ENCODE measurements at regions not wholly inside any gene's neighbourhood (a gene's known extent, or its start where the extent isn't known, plus 50 kb on each side); places are given as distances from the start of the nearest gene placed in this dataset.
"Not testable (repeated sequence)": the region's sequence is repeated elsewhere in the genome, so short reads cannot be mapped to it uniquely, and the experiment has no call there.

DNA sequence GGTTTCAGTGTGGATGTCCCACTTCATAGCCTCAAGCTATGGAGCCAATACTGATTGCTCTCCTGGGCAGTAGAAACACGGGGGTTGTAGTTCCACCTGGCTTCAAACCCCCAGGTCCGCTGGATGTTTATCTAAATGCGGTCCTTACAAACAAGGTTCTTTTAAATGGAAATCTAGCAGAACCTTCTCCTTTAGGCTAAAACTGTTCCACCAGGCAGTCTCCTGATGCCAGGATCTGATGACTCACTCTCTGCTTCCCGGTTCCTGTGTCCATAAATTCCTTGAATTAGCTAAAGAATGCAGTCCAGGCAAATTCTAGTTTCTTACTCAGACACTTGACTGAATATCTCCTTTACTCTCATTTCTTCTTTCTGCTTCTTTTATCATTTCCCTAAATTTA lies 108.4 kb upstream of the FAM3C start:
- DNase-seq (ENCODE audit: low read depth in 4 of 4, low spot score in 3 of 4), result no peak

DNA sequence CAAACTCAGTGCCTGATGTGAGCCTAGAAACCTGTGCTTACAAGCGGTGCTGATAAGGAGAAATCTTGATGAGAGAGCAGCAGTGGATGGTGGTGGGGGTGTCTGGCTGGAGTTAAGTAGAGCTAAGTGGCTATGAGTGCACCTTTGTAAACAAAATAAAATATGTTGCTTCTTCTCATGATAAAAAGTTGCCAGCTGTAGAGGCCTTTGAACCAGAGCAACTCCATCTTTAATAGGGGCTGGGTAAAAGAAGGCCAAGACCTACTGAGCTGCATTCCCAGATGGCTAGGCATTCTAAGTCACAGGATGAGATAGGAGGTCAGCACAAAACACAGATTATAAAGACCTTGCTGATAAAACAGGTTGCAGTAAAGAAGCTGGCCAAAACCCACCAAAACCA lies 107.6 kb upstream of the FAM3C start:
- DNase-seq (ENCODE audit: low read depth in 4 of 4, low spot score in 3 of 4), result no peak

DNA sequence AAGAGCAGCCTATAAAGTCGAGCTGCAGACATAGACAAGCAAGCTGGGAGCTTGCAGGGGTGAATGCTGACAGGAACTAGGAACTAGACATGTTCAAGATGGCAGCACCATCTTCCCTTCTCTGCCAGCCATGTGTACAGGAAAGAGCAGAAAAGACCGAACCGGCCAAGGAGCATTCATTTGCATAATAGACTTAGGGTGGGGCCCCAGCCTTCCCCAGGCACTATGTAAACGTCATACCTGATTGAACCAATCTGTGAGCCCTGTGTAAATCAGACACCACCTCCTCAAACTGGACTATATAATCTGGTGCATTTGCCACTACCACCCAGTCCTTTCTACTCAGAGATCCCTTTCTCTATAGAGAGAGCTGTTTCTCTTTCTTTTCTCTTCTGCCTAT lies 106.9 kb upstream of the FAM3C start:
- DNase-seq (ENCODE audit: low read depth in 4 of 4, low spot score in 3 of 4), result no peak

DNA sequence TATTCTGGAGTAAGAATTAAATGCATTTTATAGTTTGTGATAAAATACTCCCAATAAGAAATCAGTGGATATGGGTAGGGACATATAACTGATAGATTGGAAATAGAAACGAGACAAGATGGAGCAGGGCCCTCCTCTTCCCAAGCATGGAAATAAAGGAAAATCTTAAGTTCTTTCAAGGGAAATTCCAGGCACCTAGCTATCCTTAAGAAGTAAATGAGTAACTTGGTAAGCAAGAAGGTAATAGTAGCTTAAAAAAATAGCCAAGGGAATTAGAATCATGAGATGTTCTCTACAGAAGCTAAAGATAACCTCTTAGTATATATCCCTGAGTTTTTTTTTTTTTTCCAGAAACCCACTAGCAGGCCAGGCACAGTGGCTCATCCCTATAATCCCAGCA lies 105.5 kb upstream of the FAM3C start:
- no peak for DNase-seq (ENCODE audit: low read depth in 4 of 4, low spot score in 3 of 4)

GRCh38 chr7:121500360-121501058 lies 104.4 kb upstream of the FAM3C start:
- DNase-seq (ENCODE audit: low read depth in 4 of 4, low spot score in 3 of 4), result no peak

DNA sequence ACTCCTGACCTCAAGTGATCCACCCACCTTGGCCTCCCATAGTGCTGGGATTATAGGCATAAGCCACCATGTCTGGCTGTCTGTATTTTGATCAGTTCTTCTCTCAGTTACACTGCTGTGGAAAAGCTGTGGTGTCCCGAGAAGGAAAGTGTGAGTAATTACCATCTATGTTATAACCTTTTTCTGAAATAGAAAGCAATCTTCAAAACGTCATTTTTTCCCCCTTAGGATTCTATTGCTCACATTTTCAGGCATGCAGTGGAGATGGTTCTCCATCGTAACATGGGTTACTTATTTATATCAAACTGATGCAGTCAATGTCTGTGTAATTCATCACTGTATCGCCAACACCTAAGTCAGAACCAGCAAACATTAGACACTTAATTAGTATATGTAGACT lies 103.5 kb upstream of the FAM3C start:
- no peak for DNase-seq (ENCODE audit: low read depth in 4 of 4, low spot score in 3 of 4)

GRCh38 chr7:121498816-121499215 lies 102.7 kb upstream of the FAM3C start:
- DNase-seq (ENCODE audit: low read depth in 4 of 4, low spot score in 3 of 4), result no peak

- DNase-seq (ENCODE audit: low read depth in 4 of 4, low spot score in 3 of 4), result not testable (repeated sequence)
These were observed 101.4 kb upstream of the FAM3C start for GRCh38 chr7:121497545-121497944.

- no peak for DNase-seq (ENCODE audit: low read depth in 4 of 4, low spot score in 3 of 4)
These were observed 98.4 kb upstream of the FAM3C start for GRCh38 chr7:121494516-121494915.

- no peak for DNase-seq (ENCODE audit: low read depth in 4 of 4, low spot score in 3 of 4)
These were observed 97.4 kb upstream of the FAM3C start for GRCh38 chr7:121493553-121493952.

GRCh38 chr7:121490309-121490708 lies 94.2 kb upstream of the FAM3C start:
- no peak for DNase-seq (ENCODE audit: low read depth in 4 of 4, low spot score in 3 of 4)

GRCh38 chr7:121489440-121489839 lies 93.3 kb upstream of the FAM3C start:
- no peak for DNase-seq (ENCODE audit: low read depth in 4 of 4, low spot score in 3 of 4)

DNA sequence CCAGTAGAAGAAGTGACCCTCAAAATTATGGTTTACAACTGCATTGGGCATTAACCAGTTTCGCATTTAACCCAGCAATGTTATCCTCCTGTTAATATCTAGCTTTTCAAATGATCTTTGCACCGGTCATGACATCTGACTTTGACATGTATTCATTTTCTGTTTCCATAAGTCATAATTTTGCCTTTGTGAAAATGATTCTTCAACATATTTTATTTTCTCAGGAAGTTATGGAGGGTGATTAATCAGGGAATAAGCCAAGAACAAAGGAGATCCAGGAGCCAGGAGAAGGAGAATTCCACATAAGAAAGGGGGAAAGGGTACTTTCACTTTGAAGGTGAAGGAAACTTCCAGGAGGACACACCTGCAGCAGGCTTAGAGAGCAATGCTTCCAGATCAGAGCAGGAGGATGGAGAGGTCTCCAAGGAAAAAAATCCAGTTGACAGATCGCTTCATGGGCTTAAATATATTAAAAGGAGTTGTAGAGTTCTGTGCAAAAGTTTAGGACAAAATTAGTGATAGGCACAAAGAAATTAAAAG lies 92.1 kb upstream of the FAM3C start:
- no peak for DNase-seq (ENCODE audit: low read depth in 4 of 4, low spot score in 3 of 4)

DNA sequence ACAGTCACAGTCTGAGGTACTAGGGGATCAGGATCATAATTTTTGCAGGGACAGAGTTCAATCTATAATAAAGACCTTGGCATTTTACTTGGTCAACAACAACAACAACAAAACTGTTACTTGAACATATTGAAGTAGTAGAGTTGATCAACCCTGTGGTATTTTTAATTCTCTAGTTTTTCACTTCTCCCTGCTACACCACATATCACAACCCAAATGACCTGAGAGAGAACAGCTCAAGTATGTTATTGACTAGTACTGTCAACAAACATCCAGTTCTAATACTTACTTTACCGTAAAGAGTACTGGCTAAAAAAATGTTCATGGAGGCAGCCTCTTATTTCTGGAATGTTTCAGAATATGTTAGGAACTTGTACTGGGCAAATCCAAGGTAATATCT lies 90.5 kb upstream of the FAM3C start:
- DNase-seq (ENCODE audit: low read depth in 4 of 4, low spot score in 3 of 4), result no peak

DNA sequence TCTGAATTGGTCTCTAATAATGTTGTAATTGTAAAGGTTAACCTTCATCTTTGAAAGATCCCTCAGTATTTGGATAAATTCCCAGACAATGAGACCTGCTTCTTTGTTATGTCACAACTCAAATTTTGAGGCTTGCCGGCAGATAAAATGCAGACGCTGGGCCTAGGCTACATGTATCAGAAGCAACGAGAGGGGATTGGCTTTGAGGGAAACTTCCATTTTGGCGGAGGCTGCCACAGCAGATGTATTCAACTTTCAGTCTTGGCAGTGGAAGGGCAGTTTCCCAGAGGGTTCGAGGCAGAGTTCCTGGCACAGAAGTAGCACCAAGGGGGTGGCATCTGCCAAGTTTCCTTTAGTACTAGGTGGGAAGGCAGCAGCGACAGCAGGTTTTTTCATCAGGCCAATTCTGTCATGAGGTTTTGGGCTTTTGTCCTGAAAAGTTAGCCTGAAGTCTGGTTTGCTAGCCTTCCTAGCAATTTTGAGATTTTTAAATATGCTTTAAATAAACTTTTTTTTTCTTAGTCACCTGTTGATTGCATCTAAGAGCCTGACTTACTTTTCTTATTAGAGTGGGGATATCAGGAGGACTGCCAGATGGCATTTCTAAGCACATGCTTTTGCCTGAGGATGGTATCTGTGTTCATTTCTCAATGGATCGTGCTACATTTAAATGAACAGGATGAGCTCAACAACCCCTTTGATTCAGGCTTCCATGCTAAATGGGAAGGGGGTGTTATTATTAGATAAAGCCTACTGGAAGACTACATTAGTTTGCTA lies 89.5 kb upstream of the FAM3C start:
- DNase-seq (ENCODE audit: low read depth in 4 of 4, low spot score in 3 of 4), result no peak

DNA sequence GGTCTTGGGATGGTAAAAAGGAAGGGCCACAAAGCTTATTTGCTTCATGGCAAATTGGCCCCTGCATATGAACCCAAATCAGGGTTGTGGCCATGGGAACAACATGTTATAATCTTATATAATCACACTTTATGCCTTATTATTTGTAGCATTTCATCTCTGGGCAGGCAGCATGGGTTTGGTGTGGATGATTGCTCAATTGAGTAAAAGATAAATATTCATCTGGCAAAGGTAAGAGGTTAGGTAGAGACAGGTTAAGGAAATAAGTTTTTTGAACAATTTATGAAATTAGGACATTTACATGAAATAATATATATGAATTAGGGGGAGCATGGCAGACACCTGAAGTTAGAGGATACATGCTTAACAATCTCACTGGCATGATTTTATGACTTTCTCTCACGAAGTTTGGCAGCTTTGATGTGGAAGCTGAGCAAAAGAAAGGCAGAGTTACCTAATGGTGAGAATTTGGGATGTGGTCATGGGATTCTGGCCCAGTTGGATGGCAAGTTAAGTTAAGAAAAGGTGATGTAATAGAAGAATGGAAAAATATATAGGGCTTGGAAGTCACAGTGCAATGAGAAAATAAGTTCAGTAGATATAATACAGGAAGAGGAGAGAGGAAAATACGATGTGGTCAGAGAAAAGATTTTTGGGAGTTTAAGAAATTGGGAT lies 88.1 kb upstream of the FAM3C start:
- no peak for DNase-seq (ENCODE audit: low read depth in 4 of 4, low spot score in 3 of 4)

GRCh38 chr7:121480566-121481335 lies 84.6 kb upstream of the FAM3C start:
- DNase-seq (ENCODE audit: low read depth in 4 of 4, low spot score in 3 of 4), result no peak

DNA sequence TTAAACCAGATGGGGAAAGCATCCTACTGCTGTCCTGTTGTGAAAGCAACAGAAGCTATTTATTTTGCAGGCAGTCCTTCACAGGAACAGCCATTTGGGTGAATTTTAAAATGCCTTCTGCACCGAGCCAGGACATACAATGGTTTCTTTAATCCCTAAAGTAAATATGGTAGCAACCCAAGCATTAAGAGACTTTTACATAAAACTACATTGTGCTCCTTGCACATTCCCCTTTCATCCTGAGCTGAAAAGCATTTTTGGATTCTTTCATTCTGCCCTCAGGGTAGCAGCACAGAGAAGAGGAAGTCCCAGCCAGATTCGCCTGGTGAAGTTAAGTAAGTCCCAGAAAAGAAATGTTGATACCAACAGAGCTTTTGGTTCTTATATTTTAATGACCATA lies 84.0 kb upstream of the FAM3C start:
- no peak for DNase-seq (ENCODE audit: low read depth in 4 of 4, low spot score in 3 of 4)

- no peak for DNase-seq (ENCODE audit: low read depth in 4 of 4, low spot score in 3 of 4)
These were observed 83.4 kb upstream of the FAM3C start for GRCh38 chr7:121479466-121479865.

DNA sequence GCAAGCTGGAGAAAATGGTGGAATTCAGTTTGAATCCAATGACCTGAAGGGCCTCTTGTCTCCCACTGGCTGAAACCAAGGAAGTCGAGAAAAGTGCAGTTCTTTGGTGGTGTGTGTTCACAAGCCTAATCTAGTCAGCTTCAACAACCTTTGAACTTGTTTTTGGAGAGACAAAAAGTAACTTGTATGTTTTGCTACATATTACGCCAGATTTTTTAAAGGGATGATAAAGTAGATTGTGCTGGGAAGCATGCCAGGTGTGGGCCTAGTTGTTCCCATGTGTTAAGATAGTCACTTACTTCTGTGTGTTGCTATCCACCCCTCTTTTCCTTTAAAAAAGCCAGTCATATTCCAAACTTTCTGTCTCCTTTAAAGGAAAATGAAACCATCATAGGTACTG lies 79.7 kb upstream of the FAM3C start:
- no peak for DNase-seq (ENCODE audit: low read depth in 4 of 4, low spot score in 3 of 4)

DNA sequence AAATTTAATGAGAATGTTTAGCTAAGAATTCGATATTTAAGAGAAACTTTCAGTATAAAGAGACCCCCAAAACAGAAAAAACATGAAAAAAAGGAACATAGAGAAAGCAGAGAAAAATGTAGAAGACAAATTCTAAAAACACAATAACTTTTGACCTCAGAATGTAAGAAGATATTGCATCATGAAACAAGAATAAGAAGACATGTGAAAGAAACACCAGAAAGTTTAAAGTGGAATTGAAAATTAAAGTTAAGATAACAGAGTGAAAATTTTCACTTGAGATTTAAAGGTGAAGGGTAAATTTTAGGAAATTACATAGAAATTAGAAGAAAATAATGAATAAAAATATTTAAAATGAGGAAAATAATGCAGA lies 78.2 kb upstream of the FAM3C start:
- DNase-seq (ENCODE audit: low read depth in 4 of 4, low spot score in 3 of 4), result no peak
